Neuronal stem cell (in vitro differentiated cells): ENCODE measurements at regions not wholly inside any gene's neighbourhood (a gene's known extent, or its start where the extent isn't known, plus 50 kb on each side); places are given as distances from the start of the nearest gene placed in this dataset.
"Not testable (repeated sequence)": the region's sequence is repeated elsewhere in the genome, so short reads cannot be mapped to it uniquely, and the experiment has no call there.

Experiments used
- DNase-seq: peaks from one replicate; pipeline ENCODE4 v3.0.0-alpha.2; 2013; ENCODE audit warnings: low spot score
- H2AFZ ChIP-seq: one replicate; pipeline ENCODE4 v1.6.1; 2013; ENCODE audit warnings: mild to moderate bottlenecking, low read length, inconsistent platforms
- H2AK5ac ChIP-seq: 2 replicates; pipeline ENCODE4 v1.6.1; 2013; ENCODE audit warnings: low read depth, mild to moderate bottlenecking, inconsistent platforms, low read length, moderate library complexity, mixed read lengths
- H2BK120ac ChIP-seq: 2 replicates; pipeline ENCODE4 v1.6.1; 2013; ENCODE audit warnings: low read depth, mild to moderate bottlenecking, inconsistent platforms, low read length, moderate library complexity, mixed read lengths
- H2BK12ac ChIP-seq: one replicate; pipeline ENCODE4 v1.6.1; 2013; ENCODE audit warnings: low read length, inconsistent platforms
- H2BK15ac ChIP-seq: 2 replicates; pipeline ENCODE4 v1.6.1; 2013; ENCODE audit warnings: mild to moderate bottlenecking, low read length, inconsistent platforms, mixed read lengths
- H2BK5ac ChIP-seq: one replicate; pipeline ENCODE4 v1.6.1; 2013; ENCODE audit warnings: inconsistent platforms, mild to moderate bottlenecking, low read length, moderate library complexity
- H3K14ac ChIP-seq: one replicate; pipeline ENCODE4 v1.6.1; 2013; ENCODE audit warnings: low read length, inconsistent platforms
- H3K18ac ChIP-seq: 2 replicates; pipeline ENCODE4 v1.6.1; 2013; ENCODE audit warnings: low read length, inconsistent platforms
- H3K23ac ChIP-seq: 2 replicates; pipeline ENCODE4 v1.6.1; 2013; ENCODE audit warnings: low read depth, mild to moderate bottlenecking, mixed read lengths, low read length, inconsistent platforms; ENCODE audit not compliant: poor library complexity
- H3K27ac ChIP-seq: replicated peaks from 3 replicates; pipeline ENCODE4 v1.5.1; 2013; ENCODE audit warnings: low read length, inconsistent platforms
- H3K27me3 ChIP-seq, 3 experiments: 2 replicates each; pipeline ENCODE4 v1.6.1; 2013; ENCODE audit warnings: low read length in 3 of 3, mild to moderate bottlenecking in 2 of 3, inconsistent platforms in 1 of 3, low read depth in 1 of 3, mixed read lengths in 1 of 3, moderate library complexity in 1 of 3; ENCODE audit not compliant: control insufficient read depth in 3 of 3, insufficient read depth in 3 of 3
- H3K36me3 ChIP-seq, 2 donors: replicated peaks in 1 of 2; 2 replicates each; pipeline ENCODE4 v1.6.1; 2013; ENCODE audit warnings: low read length in 2 of 2; ENCODE audit not compliant: control insufficient read depth in 2 of 2, insufficient read depth in 2 of 2
- H3K4ac ChIP-seq: 2 replicates; pipeline ENCODE4 v1.6.1; 2013; ENCODE audit warnings: inconsistent platforms, mild to moderate bottlenecking, low read length, moderate library complexity
- H3K4me1 ChIP-seq, 2 donors: 1 replicate in 1 of 2; 2 replicates in 1 of 2; pipeline ENCODE4 v1.6.1; 2013; ENCODE audit warnings: low read length in 2 of 2, low read depth in 1 of 2; ENCODE audit not compliant: control insufficient read depth in 2 of 2, insufficient read depth in 1 of 2
- H3K4me2 ChIP-seq: one replicate; pipeline ENCODE4 v1.6.1; 2013; ENCODE audit warnings: mild to moderate bottlenecking, low read length, inconsistent platforms; ENCODE audit not compliant: insufficient read depth, poor library complexity, severe bottlenecking
- H3K4me3 ChIP-seq, 2 donors: 2 replicates each; pipeline ENCODE4 v1.5.1; 2013; ENCODE audit warnings: low read length in 2 of 2, mild to moderate bottlenecking in 2 of 2, inconsistent platforms in 1 of 2, moderate library complexity in 1 of 2
- H3K79me1 ChIP-seq: one replicate; pipeline ENCODE4 v1.6.1; 2013; ENCODE audit warnings: low read depth, mild to moderate bottlenecking, inconsistent platforms, low read length, moderate library complexity
- H3K9ac ChIP-seq: one replicate; pipeline ENCODE4 v1.6.1; 2013; ENCODE audit warnings: mild to moderate bottlenecking, low read depth, low read length, inconsistent platforms; ENCODE audit not compliant: poor library complexity
- H3K9me3 ChIP-seq, 2 donors: replicated peaks in 1 of 2; 2 replicates each; pipeline versions ENCODE3 to v1.6.1; 2013; ENCODE audit warnings: low read length in 2 of 2, mild to moderate bottlenecking in 2 of 2, inconsistent platforms in 1 of 2, low read depth in 1 of 2, mixed read lengths in 1 of 2, moderate library complexity in 1 of 2; ENCODE audit not compliant: control insufficient read depth in 2 of 2, insufficient read depth in 1 of 2
- H4K8ac ChIP-seq: one replicate; pipeline ENCODE4 v1.6.1; 2013; ENCODE audit warnings: low read depth, mild to moderate bottlenecking, inconsistent platforms, low read length, moderate library complexity
- H4K91ac ChIP-seq: one replicate; pipeline ENCODE4 v1.6.1; 2013; ENCODE audit warnings: low read length, low read depth, mild to moderate bottlenecking, inconsistent platforms; ENCODE audit not compliant: poor library complexity
- WGBS, 2 donors: extraction: QIAGEN DNeasy Blood & Tissue Kit; methylation state at CpG; one replicate each; pipeline ENCODE4 v1.1.7; 2013; ENCODE audit warnings: missing lambda C conversion rate in 2 of 2, mixed read lengths in 1 of 2; ENCODE audit not compliant: insufficient read length in 2 of 2, insufficient replicate concordance in 1 of 2; ENCODE audit errors: extremely low coverage in 2 of 2; 5-methylcytosine and 5-hydroxymethylcytosine counted together

GRCh38 chr12:131564138-131564727 is 146.7 kb upstream of the SFSWAP start:
- H3K27ac ChIP-seq, H4K8ac ChIP-seq, H3K9ac ChIP-seq, H2AFZ ChIP-seq, H3K36me3 ChIP-seq, H2BK120ac ChIP-seq, H3K4ac ChIP-seq, H3K9me3 ChIP-seq, H3K14ac ChIP-seq, H3K4me3 ChIP-seq, H3K23ac ChIP-seq, H4K91ac ChIP-seq, H2BK5ac ChIP-seq, H3K4me2 ChIP-seq, H3K27me3 ChIP-seq, H3K18ac ChIP-seq, DNase-seq, H2BK12ac ChIP-seq, H2BK15ac ChIP-seq, H2AK5ac ChIP-seq, H3K79me1 ChIP-seq: not testable (repeated sequence)
- peaks cover 12 to 34% of the 10 kb centered on the region in 2 donors for H3K4me1 ChIP-seq
- no CpG with 5 or more reads among the region's 12 CpGs for WGBS, 2 donors

DNA sequence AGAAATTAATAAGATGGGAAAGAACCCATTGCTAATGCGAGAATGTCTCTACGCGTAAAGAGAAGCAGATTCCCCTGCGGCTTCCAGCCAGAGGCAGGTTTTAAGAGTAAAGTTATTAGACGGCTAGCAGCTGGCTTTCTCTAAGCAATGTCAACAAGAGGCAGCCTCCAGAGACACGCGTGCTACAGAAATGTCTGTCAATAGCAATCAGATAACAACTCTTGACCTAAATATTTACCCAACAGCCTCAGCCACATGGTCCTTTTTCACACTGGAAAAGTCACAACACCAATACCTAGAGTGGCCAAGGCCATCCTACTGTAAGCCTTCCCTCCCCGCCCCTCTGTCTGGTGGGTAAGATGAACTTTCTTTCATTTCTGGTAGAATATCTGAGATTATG is 146.0 kb upstream of the SFSWAP start:
- peak overlapping the region; percentile 27 for H2BK15ac ChIP-seq
- H2BK5ac ChIP-seq = no peak overlapping the region
- H4K8ac ChIP-seq = no peak overlapping the region
- H3K4ac ChIP-seq = no peak overlapping the region
- H2BK12ac ChIP-seq = no peak overlapping the region
- H2AFZ ChIP-seq = peak overlapping the region; percentile 70
- no peak overlapping the region for H2AK5ac ChIP-seq
- H3K27me3 ChIP-seq = no peaks in the 10 kb centered on the region
- no peak overlapping the region for H3K27ac ChIP-seq
- no peak overlapping the region for H3K4me2 ChIP-seq
- no peak overlapping the region for H3K9ac ChIP-seq
- no CpG with 5 or more reads among the region's 8 CpGs for WGBS, 2 donors
- peaks cover 12 to 34% of the 10 kb centered on the region in 2 donors for H3K4me1 ChIP-seq
- H4K91ac ChIP-seq = no peak overlapping the region
- no peak overlapping the region for H3K14ac ChIP-seq
- H3K9me3 ChIP-seq = no peaks in the 10 kb centered on the region
- H2BK120ac ChIP-seq = no peak overlapping the region
- H3K18ac ChIP-seq = no peak overlapping the region
- H3K36me3 ChIP-seq = no peaks in the 10 kb centered on the region
- no peak overlapping the region for H3K4me3 ChIP-seq
- no peak overlapping the region for H3K23ac ChIP-seq
- H3K79me1 ChIP-seq = no peaks in the 10 kb centered on the region
- DNase-seq = no peak

DNA sequence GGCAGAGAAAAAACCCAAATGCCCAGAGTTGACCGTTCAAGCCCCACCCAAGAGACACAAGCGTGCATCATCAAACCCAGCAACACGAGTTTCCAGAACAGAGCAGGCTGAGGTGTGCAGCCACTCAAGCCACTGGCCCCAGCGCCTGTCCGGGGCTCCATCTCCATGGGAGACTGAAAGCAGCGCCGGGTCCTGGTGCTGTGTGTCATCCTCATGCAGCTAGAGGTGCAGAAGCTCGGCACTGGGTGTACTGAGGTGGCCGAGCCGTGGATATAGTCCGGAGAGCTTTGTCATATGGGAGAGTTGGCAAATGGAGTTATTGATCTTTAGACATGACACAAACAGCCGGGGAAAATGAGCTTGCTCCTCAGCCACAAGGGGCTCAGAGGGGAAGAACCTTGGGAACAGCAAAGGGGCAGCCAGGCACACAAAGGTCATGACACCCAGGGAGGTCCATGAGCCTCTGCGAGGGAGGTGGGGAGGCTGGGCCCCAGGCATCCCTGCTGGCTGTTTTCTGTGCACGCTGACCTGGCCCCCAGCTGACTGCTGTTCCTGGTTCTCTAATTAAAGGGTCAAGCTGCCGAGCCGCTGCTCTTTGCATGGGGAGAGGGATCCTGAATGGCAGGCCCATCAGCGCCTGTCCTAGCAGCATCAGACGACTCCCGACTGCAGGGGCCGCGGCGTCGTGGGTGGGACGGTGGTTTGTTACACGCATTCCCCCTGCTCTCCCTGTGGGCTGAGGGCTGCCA is 145.4 kb upstream of the SFSWAP start:
- Histone ChIP-seq H2AK5ac (no peak overlapping the region), H3K9me3 (no peaks in the 10 kb centered on the region), H3K4me2 (no peak overlapping the region), H3K36me3 (no peaks in the 10 kb centered on the region), H4K8ac (no peak overlapping the region), H4K91ac (no peak overlapping the region), H3K4me1 (peaks cover 12 to 34% of the 10 kb centered on the region in 2 donors), H3K79me1 (no peaks in the 10 kb centered on the region), H3K4me3 (no peak overlapping the region), H2BK15ac (peak overlapping the region; percentile 27), H3K27ac (no peak overlapping the region), H3K14ac (no peak overlapping the region), H2BK12ac (no peak overlapping the region), H2AFZ (peak overlapping the region; percentile 70), H3K23ac (no peak overlapping the region), H3K4ac (no peak overlapping the region), H2BK120ac (no peak overlapping the region), H3K18ac (no peak overlapping the region), H2BK5ac (no peak overlapping the region), H3K9ac (no peak overlapping the region), H3K27me3 (no peaks in the 10 kb centered on the region)
- WGBS, 2 donors = no CpG with 5 or more reads among the region's 25 CpGs
- DNase-seq = no peak

GRCh38 chr12:131568336-131568735 is 142.6 kb upstream of the SFSWAP start:
- no peak overlapping the region for H4K91ac ChIP-seq
- no peak overlapping the region for H4K8ac ChIP-seq
- no peak overlapping the region for H2BK120ac ChIP-seq
- no peaks in the 10 kb centered on the region for H3K27me3 ChIP-seq
- H2BK15ac ChIP-seq = no peak overlapping the region
- no peak overlapping the region for H3K9ac ChIP-seq
- H3K14ac ChIP-seq = no peak overlapping the region
- no peaks in the 10 kb centered on the region for H3K36me3 ChIP-seq
- H3K79me1 ChIP-seq = no peaks in the 10 kb centered on the region
- DNase-seq = no peak
- no peak overlapping the region for H2BK12ac ChIP-seq
- H2BK5ac ChIP-seq = no peak overlapping the region
- no peak overlapping the region for H3K23ac ChIP-seq
- H2AK5ac ChIP-seq = no peak overlapping the region
- no peaks in the 10 kb centered on the region for H3K9me3 ChIP-seq
- H2AFZ ChIP-seq = no peak overlapping the region
- H3K4me3 ChIP-seq = peak overlapping the region in 1 of 2 donors; percentile 45
- H3K4ac ChIP-seq = no peak overlapping the region
- H3K4me2 ChIP-seq = no peak overlapping the region
- peaks cover 12 to 32% of the 10 kb centered on the region in 2 donors for H3K4me1 ChIP-seq
- H3K27ac ChIP-seq = no peak overlapping the region
- H3K18ac ChIP-seq = no peak overlapping the region
